Heart left ventricle (tissue), 16 donors: ENCODE measurements at regions not wholly inside any gene's neighbourhood (a gene's known extent, or its start where the extent isn't known, plus 50 kb on each side); places are given as distances from the start of the nearest gene placed in this dataset.
"Not testable (repeated sequence)": the region's sequence is repeated elsewhere in the genome, so short reads cannot be mapped to it uniquely, and the experiment has no call there.

ENCODE experiments used
- ATAC-seq, 4 donors: fragments of 200-7000 bp; cut with Tn5 transposase; one replicate each; pipeline ENCODE4 v1.9.1; 2020 to 2022; ENCODE audit warnings: moderate library complexity in 4 of 4, mild to moderate bottlenecking in 3 of 4, moderate number of reproducible peaks in 1 of 4
- DNase-seq, 5 donors: peaks; one replicate each; pipeline ENCODE4 v3.0.0-alpha.2; 2020
- H3K27ac ChIP-seq, 12 donors: fragments of 200-600 bp; sonication (generic) in 4 of 12; one replicate each; pipeline versions ENCODE4 v1.5.0 to v1.8.0; 2016 to 2022; ENCODE audit warnings: mild to moderate bottlenecking in 2 of 12
- H3K27me3 ChIP-seq, 9 donors: fragments of 200-600 bp; sonication (generic) in 2 of 9; one replicate each; pipeline versions ENCODE4 v1.5.1 to v1.8.0; 2016 to 2022; ENCODE audit warnings: mild to moderate bottlenecking in 3 of 9
- H3K36me3 ChIP-seq, 9 donors: fragments of 200-600 bp; sonication (generic) in 2 of 9; one replicate each; pipeline versions ENCODE4 v1.5.0 to v1.8.0; 2018 to 2022; ENCODE audit warnings: mild to moderate bottlenecking in 2 of 9
- H3K4me1 ChIP-seq, 12 donors: fragments of 200-600 bp; sonication (generic) in 4 of 12; one replicate each; pipeline versions ENCODE4 v1.5.0 to v1.8.0; 2016 to 2022; ENCODE audit warnings: mild to moderate bottlenecking in 3 of 12
- H3K4me3 ChIP-seq, 12 donors: fragments of 200-600 bp; sonication (generic) in 4 of 12; one replicate each; pipeline versions ENCODE4 v1.5.0 to v1.8.0; 2017 to 2022; ENCODE audit warnings: mild to moderate bottlenecking in 9 of 12, moderate library complexity in 4 of 12
- H3K9me3 ChIP-seq, 12 donors: fragments of 200-600 bp; sonication (generic) in 4 of 12; one replicate each; pipeline versions ENCODE4 v1.5.0 to v1.8.0; 2016 to 2022; ENCODE audit warnings: mild to moderate bottlenecking in 1 of 12
- POLR2A ChIP-seq, 2 donors: fragments of 450-650 bp; IDR thresholded peaks; one replicate each; pipeline ENCODE4 v1.6.1; 2017; ENCODE audit warnings: antibody characterized with exemption in 2 of 2, mild to moderate bottlenecking in 2 of 2, moderate library complexity in 2 of 2
- WGBS, 4 donors: extraction: QIAGEN DNeasy Blood & Tissue Kit in 2 of 4; methylation state at CpG; one replicate each; pipeline versions ENCODE4 v1.1.5 to v1.1.7; 2013 to 2018; 5-methylcytosine and 5-hydroxymethylcytosine counted together
- intact Hi-C, 10 donors: fragments of 100-400 bp; cut with DNase I; formaldehyde crosslinking; loops; one replicate each; pipeline versions ENCODE4 v1.11.1 to v1.14.2; 2022
- TF ChIP-seq, protein P1 (sequence below), 12 donors: fragments of 200-600 bp; sonication (generic) in 4 of 12; IDR thresholded peaks; one replicate each; pipeline versions ENCODE4 v1.5.0 to v1.8.0; 2018 to 2022; ENCODE audit warnings: antibody characterized with exemption in 12 of 12, mild to moderate bottlenecking in 5 of 12
- donor health status: ischemic (EF 13 %, LVEDD 7.1; RV severe dilation, severe dysfunction).
- donor health status: healthy with polysubstance abuse.
- donor health status: DM: no; HTN: yes; CAD: no.
- donor health status: DM: no; HTN: no; CAD: no.
- donor health status: ischemic (EF 25% LVEDD 6.9; RV normal size, moderate dysfunction).
- donor health status: ischemic (EF 25% LVEDD 5.7; RV mildly dilated, moderate dysfunction).
- donor health status: healthy.
- donor health status: DM: yes; HTN: yes; CAD: no.
- donor health status: ischemic (EF 35%, LVEDD 5.7; RV mildly dilated, moderate dysfunction).
- donor health status: nonischemic (EF 11% LVEDD 7.7; RV severe dilation, severe dysfunction).
- donor health status: DM: yes; HTN: yes; CAD: no.
- donor health status: PGD.
- donor health status: ischemic (EF 29% LVEDD 5.4; RV normal size, mild dysfunction).
- donor health status: nonischemic (EF 23%, LVEDD 6.1; RV moderate dilation, normal function).

DNA sequence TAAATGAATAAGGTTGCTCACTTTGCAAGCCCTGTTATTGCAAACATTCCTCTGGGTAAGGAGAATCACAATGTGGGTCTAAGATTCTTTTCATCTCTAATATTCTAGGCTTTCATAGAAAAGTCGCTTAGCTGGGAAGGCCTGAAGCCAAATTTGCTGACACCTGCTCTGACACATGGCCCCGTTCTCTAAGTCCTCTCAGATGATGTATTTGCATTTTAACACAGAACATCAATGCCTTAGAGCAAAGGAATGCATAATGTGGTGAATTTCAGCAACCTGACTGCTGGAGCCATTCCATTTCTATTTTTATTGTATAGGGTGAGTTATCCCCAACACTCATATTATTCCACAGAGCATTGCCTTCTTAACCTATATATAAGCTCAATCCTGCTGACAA, 682.1 kb upstream of the NRP1 start:
- Histone ChIP-seq H3K4me3 (no peak overlapping the region), H3K36me3 (no peaks in the 10 kb centered on the region), H3K27me3 (no peaks in the 10 kb centered on the region), H3K4me1 (no peaks in the 10 kb centered on the region), H3K9me3 (no peaks in the 10 kb centered on the region), H3K27ac (no peak overlapping the region)
- TF ChIP-seq, protein P1, sequence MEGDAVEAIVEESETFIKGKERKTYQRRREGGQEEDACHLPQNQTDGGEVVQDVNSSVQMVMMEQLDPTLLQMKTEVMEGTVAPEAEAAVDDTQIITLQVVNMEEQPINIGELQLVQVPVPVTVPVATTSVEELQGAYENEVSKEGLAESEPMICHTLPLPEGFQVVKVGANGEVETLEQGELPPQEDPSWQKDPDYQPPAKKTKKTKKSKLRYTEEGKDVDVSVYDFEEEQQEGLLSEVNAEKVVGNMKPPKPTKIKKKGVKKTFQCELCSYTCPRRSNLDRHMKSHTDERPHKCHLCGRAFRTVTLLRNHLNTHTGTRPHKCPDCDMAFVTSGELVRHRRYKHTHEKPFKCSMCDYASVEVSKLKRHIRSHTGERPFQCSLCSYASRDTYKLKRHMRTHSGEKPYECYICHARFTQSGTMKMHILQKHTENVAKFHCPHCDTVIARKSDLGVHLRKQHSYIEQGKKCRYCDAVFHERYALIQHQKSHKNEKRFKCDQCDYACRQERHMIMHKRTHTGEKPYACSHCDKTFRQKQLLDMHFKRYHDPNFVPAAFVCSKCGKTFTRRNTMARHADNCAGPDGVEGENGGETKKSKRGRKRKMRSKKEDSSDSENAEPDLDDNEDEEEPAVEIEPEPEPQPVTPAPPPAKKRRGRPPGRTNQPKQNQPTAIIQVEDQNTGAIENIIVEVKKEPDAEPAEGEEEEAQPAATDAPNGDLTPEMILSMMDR (IDR thresholded peaks at IDR 0.05) = no peak
- TF ChIP-seq POLR2A (IDR thresholded peaks at IDR 0.05) = no peak
- intact Hi-C loops = no loop called here
- ATAC-seq (no peak), DNase-seq (no peak)
- 97 to 100% (median 98%) methylated on average over 2 of the region's 2 CpGs for WGBS, 4 donors

DNA sequence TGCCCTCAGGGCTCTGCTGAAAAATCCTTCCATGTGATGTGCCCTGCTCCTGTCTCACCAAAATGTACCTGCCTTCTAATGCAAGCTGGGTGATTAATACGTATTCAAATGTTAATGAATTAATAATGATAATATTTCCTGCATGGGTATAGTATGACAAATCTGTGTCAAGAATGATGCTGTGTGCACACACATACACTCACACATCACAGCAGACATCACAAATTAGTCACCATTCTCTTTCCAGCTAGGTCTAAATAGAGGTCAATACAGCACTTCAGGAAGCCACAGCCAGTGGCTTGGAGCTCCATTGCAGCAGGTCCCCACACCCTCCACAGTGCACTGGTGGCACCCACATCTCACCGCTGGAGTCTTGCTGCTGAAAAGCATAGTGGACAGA, 681.2 kb upstream of the NRP1 start:
- 93 to 98% (median 98%) methylated on average over 2 of the region's 2 CpGs for WGBS, 4 donors
- ATAC-seq = no peak
- no peaks in the 10 kb centered on the region for H3K9me3 ChIP-seq

DNA sequence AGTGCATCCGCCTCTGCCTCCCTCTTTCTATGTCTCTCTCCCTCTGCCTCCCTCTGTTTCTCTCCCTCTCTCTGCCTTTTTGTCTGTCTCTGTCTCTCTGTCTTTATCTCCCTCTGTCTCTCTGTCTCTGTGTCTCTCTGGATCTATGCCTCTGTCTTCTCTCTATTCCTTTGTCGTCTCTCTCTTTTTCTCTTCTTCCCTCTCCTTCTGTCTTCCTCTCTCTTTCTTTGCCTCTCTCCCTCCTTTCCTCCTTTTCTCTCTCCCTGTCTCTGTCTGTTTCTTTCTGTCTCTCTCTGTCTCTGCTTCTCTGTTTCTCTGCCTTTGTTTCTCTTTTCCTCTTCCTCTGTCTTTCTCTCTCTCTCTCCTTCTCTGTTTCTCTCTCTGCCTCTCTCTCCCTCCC, 678.8 kb upstream of the NRP1 start:
- no peaks in the 10 kb centered on the region for H3K9me3 ChIP-seq
- intact Hi-C loops = no loop called here
- no peaks in the 10 kb centered on the region for H3K27me3 ChIP-seq
- H3K27ac ChIP-seq = no peak overlapping the region
- ATAC-seq (no peak), DNase-seq (no peak)
- H3K4me1 ChIP-seq = no peaks in the 10 kb centered on the region
- no peaks in the 10 kb centered on the region for H3K36me3 ChIP-seq
- WGBS, 4 donors = 98 to 99% (median 98%) methylated on average over 2 of the region's 2 CpGs
- H3K4me3 ChIP-seq = no peak overlapping the region
- TF ChIP-seq POLR2A (IDR thresholded peaks at IDR 0.05) = no peak
- TF ChIP-seq, protein P1 (IDR thresholded peaks at IDR 0.05) = no peak

More for the DNA sequence above, 681.2 kb upstream of the NRP1 start:
- intact Hi-C loops = no loop called here
- H3K27me3 ChIP-seq = no peaks in the 10 kb centered on the region
- H3K4me1 ChIP-seq = no peaks in the 10 kb centered on the region
- H3K27ac ChIP-seq = no peak overlapping the region
- no peaks in the 10 kb centered on the region for H3K36me3 ChIP-seq
- TF ChIP-seq, protein P1 (IDR thresholded peaks at IDR 0.05) = no peak
- no peak for TF ChIP-seq POLR2A (IDR thresholded peaks at IDR 0.05)
- DNase-seq = no peak
- H3K4me3 ChIP-seq = no peak overlapping the region

DNA sequence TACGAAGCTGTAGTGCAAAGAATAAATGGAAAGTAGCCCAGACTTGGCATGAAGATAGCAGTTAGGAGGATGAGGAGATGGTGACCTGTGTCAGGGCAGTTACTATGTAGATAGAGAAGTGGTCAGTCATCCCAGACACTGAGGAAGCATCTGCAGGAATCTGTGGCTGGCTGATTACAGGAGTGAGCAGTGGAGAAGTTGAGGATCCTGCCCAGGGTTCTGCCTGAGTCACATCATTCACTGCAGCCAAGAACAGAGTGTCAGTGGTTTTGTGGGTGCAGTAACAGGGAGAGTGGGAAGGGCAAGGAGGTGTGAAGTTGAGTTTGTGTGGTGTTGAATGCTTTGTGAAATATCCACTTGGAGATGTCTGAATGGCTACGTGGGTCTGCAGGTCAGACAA, 676.4 kb upstream of the NRP1 start:
- no peak for DNase-seq
- ATAC-seq = no peak
- Histone ChIP-seq H3K27me3 (no peaks in the 10 kb centered on the region), H3K9me3 (no peaks in the 10 kb centered on the region), H3K4me3 (no peak overlapping the region), H3K36me3 (no peaks in the 10 kb centered on the region), H3K4me1 (no peaks in the 10 kb centered on the region), H3K27ac (no peak overlapping the region)
- 78 to 94% (median 90%) methylated on average over 2 of the region's 2 CpGs for WGBS, 4 donors
- intact Hi-C loops = no loop called here
- TF ChIP-seq POLR2A (IDR thresholded peaks at IDR 0.05) = no peak
- TF ChIP-seq, protein P1 (IDR thresholded peaks at IDR 0.05) = no peak

DNA sequence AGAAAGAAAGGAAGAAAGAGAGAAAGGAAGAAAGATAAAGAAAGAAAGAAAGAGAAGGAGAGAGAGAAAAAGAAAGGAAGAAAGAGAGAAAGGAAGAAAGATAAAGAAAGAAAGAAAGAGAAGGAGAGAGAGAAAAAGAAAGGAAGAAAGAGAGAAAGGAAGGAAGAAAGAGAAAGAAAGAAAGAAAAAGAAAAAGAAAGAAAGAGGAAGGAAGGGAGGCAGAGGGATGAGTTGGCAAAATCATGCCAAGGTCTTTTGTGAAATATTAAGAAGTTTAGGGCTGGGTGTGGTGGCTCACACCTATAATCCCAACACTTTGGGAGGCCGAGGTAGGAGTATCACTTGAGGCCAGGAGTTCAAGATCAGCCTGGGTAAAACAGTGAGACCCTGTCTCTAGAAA, 675.8 kb upstream of the NRP1 start:
- intact Hi-C loops, H3K9me3 ChIP-seq, H3K4me3 ChIP-seq, H3K27ac ChIP-seq, H3K4me1 ChIP-seq, H3K27me3 ChIP-seq, H3K36me3 ChIP-seq, ATAC-seq, DNase-seq: not testable (repeated sequence)
- WGBS, 4 donors = 89 to 95% (median 93%) methylated on average over 1 of the region's 1 CpG
